NCI-H2227 (cell line): ENCODE measurements at regions not wholly inside any gene's neighbourhood (a gene's known extent, or its start where the extent isn't known, plus 50 kb on each side); places are given as distances from the start of the nearest gene placed in this dataset.
A peak's percentile ranks its signal among the peaks of the same experiment; 100 is the strongest.

Experiments used
- DNase-seq: peaks from one replicate; lab custom pipeline; 2025; ENCODE audit not compliant: unreplicated experiment; lab: John Stamatoyannopoulos, UW

- peak; percentile 20 for DNase-seq
Observed at GRCh38 chr4:66636349-66636748, 909.0 kb downstream of the CENPC start.

DNA sequence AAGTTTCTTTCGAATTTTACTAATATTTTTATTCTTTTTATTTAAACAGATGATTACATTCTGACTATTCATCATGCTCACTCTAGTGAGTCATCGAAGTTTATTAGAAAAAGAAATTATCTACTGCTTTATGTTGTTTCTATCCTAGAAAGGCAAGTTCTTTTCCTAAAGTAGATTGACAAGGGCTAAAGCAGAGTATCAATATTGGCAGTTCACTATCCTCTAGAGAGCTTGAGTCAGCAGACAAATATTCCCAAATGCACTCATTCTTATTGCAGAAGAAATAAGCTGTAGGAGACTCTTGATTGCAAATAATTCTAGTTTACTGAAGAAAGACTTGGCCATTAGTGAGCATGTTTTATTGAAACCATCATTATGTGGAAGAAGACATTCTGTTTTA is 911.8 kb downstream of the CENPC start:
- no peak for DNase-seq

DNA sequence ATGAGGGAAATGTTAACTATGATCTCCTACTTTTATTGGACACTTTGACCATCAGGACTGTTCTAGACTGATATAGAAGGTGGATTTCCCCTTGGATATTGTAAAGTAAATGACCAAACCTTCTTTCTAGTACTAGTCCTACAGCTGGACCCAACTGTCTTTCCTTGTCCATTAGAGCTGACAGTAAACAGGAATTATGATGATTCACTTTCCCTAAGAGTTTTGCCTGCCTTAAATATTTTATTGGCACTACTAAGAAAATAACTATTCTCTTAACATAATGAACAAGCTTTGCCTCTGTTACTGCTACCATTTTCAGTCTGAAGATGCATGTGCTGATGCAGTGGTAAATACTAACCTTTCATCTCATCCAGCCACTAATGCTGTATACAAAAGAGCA is 915.4 kb downstream of the CENPC start:
- no peak for DNase-seq

DNA sequence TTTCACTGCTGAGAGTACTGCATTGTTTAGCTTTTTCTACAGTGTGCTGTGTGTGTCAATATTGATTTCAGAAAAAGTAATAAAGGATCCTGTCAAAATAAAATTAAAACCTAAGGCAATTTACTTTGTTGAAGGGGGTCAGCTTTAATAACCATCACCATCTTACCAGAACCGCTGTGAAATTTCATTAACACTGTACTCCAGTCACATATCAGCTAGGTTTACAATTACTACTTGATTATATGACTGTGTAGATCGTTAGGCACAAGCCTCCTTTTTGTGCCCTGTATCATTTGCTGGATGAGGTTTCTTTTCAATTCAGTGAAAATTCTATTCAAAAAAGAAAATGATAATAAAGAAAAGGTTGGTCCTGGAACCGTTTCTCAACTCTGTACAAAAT is 917.2 kb downstream of the CENPC start:
- peak; percentile 1 for DNase-seq

GRCh38 chr4:66625480-66625879 is 919.8 kb downstream of the CENPC start:
- no peak for DNase-seq

- no peak for DNase-seq
Observed at GRCh38 chr4:66613591-66613990, 931.7 kb downstream of the CENPC start.

DNA sequence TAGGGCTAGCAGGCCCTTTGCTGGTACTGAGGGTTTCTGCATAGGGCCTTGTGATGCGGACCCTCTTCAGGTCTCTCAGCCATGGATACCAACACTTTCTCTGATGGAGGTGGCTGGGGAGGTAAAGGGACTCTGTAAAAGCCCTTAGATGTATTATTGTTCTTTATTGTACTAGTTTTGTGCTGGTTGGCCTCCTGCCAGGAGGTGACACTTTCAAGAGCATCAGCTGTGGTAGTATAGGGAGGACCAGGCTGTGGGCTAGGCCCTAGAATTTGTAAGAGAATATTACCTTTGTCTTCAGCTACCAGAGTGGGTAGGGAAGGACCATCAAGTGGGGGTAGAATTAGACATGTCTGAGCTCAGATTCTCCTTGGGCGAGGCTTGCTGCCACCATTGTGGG is 936.3 kb downstream of the CENPC start:
- DNase-seq, result no peak

GRCh38 chr4:66606908-66607307 is 936.6 kb upstream of the EPHA5 start:
- peak; percentile 0 for DNase-seq

DNA sequence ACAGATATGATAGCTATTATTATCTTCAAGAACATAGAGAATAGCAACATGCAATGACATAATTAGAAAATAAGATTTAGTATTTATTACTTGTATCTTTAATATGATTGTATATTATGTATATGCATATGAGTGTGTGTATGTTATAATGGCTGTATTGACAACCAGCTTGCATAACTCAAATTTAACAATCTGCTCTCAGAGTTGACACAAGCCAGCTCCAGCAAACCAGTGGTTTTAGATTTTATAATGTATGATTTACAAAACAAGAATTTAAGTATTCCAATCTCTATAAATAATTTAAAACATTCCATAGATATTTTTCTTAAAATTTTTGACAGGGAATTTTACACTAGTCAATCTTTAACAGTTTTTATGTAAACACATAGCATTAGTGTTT is 935.9 kb upstream of the EPHA5 start:
- DNase-seq, result no peak

GRCh38 chr4:66604192-66604591 is 933.9 kb upstream of the EPHA5 start:
- no peak for DNase-seq

DNA sequence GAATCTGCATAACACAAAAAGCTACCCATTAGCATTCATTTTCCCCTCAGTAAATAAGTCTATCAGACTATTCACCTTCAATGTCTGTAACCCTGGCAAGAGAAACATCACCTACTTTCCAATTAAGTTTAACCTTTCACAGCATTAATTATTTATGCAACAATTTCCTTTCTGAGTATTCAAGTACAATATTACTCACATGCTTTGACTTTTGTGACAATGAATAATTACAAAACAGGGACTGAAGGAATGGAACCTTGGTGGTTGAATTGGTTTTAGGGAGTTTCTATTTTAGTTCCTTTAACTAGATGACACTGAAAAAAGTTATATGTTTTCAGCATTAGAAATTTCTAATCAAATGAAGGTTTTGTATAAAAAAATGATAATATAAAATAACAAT is 932.3 kb upstream of the EPHA5 start:
- no peak for DNase-seq

- no peak for DNase-seq
Observed at GRCh38 chr4:66591968-66592367, 921.7 kb upstream of the EPHA5 start.

GRCh38 chr4:66590488-66591215 is 920.4 kb upstream of the EPHA5 start:
- DNase-seq, result no peak

DNA sequence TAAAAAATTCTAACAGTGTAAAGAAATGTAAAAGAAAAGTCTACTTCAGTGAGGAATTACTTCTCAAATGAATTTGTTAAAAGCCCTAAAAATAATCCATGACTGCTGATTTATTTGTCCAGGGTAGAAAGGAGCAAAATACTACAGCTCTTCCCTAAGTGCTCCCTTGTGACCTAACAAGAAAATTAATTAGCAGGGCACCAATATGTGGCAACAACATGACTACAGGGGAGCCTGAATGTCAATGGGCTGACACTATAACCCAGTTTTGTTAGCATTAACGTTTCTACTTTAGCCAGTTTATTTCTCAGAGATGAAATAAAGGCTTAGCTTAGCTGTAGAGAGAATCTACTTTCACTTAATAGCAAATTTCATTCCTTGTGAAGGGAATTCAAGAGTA is 918.9 kb upstream of the EPHA5 start:
- DNase-seq, result no peak

DNA sequence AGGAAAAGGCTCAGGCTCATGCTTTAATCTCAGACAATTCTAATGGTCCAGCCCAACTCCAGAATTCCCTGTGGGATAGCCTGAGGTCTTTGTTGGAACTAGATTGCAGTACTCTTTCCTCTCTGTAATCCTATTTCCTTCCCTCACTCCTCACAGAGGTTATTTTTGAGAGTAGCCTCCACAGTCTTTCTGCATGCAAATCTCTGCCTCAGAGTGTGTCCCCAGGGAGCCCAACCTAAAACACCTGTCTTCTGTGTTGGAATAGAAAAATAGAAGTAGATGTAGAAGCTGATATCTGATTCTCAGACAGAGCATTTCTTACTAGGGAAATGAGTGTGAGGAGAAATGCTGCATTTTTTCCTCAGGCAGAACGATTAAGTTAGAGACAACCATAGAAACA is 915.5 kb upstream of the EPHA5 start:
- DNase-seq, result no peak

DNA sequence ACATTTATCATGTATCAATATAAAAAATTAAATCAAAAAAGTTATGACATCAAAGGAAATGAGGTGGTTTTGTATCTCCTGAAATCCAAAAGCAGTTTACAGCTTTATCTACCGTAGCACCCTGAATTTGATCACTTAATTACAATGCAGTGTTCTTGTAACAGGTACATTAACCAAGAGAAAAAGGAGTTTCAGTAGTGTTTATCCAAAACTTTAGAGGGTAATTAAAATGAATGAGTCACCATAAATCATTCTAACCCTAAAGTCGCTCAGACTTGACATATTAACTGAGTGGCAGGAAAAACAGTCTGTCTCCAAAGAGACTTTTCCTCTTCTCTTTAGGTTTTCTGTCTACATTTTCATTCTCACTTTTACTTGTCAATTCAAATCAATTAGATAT is 907.6 kb upstream of the EPHA5 start:
- DNase-seq, result no peak

- no peak for DNase-seq
Observed at GRCh38 chr4:66575008-66575696, 904.9 kb upstream of the EPHA5 start.

DNA sequence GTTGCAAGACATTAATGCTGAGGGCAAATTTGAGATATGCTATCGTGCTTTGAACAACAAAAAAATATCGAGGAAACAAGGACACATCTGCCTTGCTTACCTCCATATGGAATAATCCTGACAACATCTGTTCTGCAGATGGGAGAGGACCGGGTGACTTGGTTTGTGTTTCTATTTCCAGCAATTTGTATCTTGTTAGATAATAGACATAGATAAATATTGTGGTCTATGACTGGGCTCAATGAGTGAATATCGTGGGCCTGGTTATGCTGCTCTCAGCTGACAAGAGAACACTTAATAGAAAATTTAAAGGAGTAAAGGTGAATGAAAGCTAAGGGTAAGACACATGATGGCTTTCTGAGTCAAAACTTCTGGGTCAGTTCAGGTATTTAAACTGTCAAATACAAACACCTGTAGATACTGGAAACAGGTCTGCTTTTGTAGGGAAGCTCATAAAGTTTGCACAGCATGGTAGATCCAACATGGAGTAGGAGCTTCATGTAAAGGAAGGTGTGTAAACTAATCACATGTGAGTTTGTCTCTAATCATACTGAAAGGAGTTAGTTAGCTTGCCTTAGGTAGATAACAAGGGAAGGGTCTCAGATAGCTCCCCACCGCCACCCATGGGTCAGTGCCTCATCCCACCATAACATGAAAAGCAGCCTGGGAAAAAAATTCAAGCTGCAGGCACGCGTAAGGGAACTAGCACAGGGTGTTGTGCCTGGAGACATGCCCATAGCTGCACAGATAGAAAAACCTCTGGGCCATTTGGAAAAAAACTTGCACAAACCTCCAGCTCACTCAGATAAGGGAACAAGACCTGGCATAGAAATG is 904.1 kb upstream of the EPHA5 start:
- no peak for DNase-seq

DNA sequence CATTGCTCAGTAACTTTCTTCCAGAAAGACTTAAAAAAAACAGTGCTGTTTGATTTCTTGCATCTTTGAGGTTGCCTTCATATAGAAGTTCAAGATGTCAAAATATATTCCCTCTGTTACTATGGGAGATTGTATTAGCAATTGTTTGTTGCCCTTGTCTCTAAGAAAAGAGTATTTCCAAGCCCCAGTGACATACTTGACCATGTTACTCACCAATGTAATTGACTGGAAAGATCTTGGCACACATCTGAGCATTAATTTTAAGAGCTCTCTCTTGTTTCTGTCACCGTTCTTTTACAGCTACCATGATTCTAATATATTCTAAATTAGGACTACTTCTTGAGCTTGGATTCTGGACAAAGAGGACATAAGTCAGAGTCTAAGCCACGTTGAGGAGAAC is 902.7 kb upstream of the EPHA5 start:
- DNase-seq, result no peak

DNA sequence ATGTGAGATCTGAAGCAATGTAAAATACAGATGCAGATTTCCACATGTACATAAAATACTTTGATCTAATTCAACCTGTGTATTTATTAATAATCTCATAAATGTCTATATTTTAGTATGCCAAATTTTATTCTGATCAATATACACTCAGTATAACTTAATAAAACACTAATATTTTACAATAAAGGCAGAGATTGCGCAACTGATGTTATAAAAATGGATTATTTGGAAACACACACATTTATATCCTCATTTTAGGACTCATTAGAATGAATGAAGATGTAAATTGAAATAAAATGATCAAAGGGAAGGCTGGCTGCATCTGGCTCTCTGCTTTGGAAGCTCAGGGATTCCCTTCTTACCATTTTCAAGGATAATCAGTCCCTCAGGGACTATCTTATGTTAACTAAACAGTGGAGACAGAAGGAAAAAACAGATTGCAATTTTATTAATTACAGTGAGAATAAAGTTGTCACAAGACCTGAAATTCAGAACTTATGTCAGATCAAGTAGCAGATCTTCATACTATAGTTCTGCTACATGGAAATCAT is 900.9 kb upstream of the EPHA5 start:
- DNase-seq, result no peak

- no peak for DNase-seq
Observed at GRCh38 chr4:66569228-66569627, 898.9 kb upstream of the EPHA5 start.

GRCh38 chr4:66568431-66568830 is 898.1 kb upstream of the EPHA5 start:
- DNase-seq, result no peak
